ENCODE measurements at regions not wholly inside any gene's neighbourhood (a gene's known extent, or its start where the extent isn't known, plus 50 kb on each side); places are given as distances from the start of the nearest gene placed in this dataset.
"Not testable (repeated sequence)": the region's sequence is repeated elsewhere in the genome, so short reads cannot be mapped to it uniquely, and the experiment has no call there.

DNA sequence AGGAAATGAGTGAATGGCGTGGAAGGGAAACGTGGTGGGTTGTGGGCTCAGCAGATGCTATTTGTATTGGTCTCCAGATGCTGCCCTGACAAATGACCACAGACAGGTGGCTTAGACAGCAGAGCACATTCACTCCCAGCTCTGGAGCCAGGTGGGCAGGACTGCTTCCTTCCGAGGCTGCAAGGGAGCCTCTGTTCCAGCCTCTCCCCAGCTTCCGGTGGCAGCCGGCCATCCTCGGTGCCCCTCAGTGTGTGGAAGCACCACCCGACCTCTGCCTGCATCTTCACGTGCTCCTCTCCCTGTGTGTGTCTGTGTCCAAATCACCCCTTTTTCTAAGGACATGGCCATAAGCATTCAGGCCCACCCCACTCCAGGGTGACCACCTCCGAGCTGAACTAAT, 105.1 kb downstream of the SOX1 start:
- Histone ChIP-seq H3K36me3 (no peaks in the 10 kb centered on the region), H3K9me3 (no peaks in the 10 kb centered on the region), H3K27me3 (no peaks in the 10 kb centered on the region), H3K27ac (no peak overlapping the region), H3K4me1 (peaks cover 4 to 5% of the 10 kb centered on the region in 2 donors), H3K4me3 (replicated peaks in 1 of 3) (no peak overlapping the region)
- no peak for DNase-seq
- 78 to 88% methylated on average over 9 of the region's 9 CpGs for WGBS, 2 donors
- intact Hi-C loops (cut with DNase I): no loop called here
- no peak for TF ChIP-seq POLR2A (IDR thresholded peaks at IDR 0.05)
- TF ChIP-seq, protein P1, sequence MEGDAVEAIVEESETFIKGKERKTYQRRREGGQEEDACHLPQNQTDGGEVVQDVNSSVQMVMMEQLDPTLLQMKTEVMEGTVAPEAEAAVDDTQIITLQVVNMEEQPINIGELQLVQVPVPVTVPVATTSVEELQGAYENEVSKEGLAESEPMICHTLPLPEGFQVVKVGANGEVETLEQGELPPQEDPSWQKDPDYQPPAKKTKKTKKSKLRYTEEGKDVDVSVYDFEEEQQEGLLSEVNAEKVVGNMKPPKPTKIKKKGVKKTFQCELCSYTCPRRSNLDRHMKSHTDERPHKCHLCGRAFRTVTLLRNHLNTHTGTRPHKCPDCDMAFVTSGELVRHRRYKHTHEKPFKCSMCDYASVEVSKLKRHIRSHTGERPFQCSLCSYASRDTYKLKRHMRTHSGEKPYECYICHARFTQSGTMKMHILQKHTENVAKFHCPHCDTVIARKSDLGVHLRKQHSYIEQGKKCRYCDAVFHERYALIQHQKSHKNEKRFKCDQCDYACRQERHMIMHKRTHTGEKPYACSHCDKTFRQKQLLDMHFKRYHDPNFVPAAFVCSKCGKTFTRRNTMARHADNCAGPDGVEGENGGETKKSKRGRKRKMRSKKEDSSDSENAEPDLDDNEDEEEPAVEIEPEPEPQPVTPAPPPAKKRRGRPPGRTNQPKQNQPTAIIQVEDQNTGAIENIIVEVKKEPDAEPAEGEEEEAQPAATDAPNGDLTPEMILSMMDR (IDR thresholded peaks at IDR 0.05): no peak

DNA sequence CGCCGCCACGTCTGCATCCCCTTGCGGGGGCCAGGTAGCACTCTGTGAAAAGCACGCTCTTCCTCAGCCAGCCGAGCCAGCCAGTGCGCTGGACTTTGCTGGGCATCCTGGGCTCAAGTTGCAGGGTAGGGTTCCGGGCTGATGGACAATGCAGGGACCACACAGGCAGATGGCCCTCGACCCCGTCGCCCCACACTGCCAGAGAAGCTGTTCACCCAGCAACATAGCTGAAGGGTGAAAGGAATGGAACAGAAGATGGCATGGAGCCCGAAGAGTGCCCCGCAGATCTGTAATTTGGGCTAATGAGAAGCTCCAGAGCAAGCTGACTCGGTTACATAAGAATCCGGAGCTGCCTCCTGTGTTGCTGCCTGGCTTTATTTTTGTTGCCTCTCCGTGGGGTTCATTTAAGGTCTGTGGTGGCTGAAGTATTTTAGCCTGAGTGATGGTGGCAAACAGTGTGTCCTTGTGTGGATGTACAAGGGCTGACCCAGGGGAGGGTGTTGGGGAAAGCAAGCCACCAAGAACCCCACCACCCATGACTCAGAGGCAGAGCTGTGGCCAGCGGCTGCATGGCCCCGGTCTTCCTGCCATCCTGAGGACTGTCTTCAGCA, 105.8 kb downstream of the SOX1 start:
- H3K9me3 ChIP-seq: no peaks in the 10 kb centered on the region
- intact Hi-C loops (cut with DNase I): no loop called here
- DNase-seq: no peak
- H3K4me3 ChIP-seq (replicated peaks in 1 of 3): no peak overlapping the region
- 83 to 85% methylated on average over 18 of the region's 18 CpGs for WGBS, 2 donors
- H3K27ac ChIP-seq: no peak overlapping the region
- TF ChIP-seq, protein P1 (IDR thresholded peaks at IDR 0.05): no peak
- no peak for TF ChIP-seq POLR2A (IDR thresholded peaks at IDR 0.05)
- no peaks in the 10 kb centered on the region for H3K36me3 ChIP-seq
- no peaks in the 10 kb centered on the region for H3K27me3 ChIP-seq
- H3K4me1 ChIP-seq: peaks cover 4 to 5% of the 10 kb centered on the region in 2 donors

DNA sequence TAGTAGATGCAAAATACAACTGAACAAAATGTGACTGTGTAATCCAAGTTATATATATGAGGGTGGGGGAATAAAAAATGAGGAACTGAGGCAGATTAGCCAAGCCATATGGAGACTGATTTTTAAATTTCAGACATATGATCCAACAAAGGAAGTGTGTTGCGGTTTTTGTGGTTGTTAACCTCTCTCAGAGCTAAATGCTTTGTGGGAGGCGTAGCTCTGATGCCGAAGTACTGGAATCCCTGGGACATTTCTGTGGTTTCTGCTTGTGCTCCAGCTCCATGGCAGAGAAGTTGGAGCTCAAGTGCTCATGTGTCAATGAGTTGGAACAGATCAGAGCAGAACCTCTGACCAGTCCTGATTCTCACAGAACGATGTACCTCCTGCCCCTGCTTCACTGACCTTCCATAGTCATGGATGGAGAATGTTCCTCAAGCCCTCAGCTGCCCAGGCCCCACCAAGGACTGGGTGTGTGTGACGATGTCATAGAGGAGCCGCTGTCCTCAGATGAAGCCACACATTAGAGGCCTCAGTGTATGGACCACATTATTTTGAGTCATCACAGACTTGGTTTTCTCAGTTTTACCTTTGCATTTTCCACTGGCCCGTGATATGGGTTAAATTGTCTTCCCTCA, 107.6 kb downstream of the SOX1 start:
- intact Hi-C loops (cut with DNase I): no loop called here
- Histone ChIP-seq H3K36me3 (no peaks in the 10 kb centered on the region), H3K27me3 (no peaks in the 10 kb centered on the region), H3K9me3 (no peaks in the 10 kb centered on the region), H3K4me1 (no peaks in the 10 kb centered on the region), H3K27ac (no peak overlapping the region), H3K4me3 (replicated peaks in 1 of 3) (no peak overlapping the region)
- WGBS, 2 donors: 94% methylated on average over 7 of the region's 7 CpGs
- DNase-seq: no peak
- no peak for TF ChIP-seq POLR2A (IDR thresholded peaks at IDR 0.05)
- TF ChIP-seq, protein P1 (IDR thresholded peaks at IDR 0.05): no peak

DNA sequence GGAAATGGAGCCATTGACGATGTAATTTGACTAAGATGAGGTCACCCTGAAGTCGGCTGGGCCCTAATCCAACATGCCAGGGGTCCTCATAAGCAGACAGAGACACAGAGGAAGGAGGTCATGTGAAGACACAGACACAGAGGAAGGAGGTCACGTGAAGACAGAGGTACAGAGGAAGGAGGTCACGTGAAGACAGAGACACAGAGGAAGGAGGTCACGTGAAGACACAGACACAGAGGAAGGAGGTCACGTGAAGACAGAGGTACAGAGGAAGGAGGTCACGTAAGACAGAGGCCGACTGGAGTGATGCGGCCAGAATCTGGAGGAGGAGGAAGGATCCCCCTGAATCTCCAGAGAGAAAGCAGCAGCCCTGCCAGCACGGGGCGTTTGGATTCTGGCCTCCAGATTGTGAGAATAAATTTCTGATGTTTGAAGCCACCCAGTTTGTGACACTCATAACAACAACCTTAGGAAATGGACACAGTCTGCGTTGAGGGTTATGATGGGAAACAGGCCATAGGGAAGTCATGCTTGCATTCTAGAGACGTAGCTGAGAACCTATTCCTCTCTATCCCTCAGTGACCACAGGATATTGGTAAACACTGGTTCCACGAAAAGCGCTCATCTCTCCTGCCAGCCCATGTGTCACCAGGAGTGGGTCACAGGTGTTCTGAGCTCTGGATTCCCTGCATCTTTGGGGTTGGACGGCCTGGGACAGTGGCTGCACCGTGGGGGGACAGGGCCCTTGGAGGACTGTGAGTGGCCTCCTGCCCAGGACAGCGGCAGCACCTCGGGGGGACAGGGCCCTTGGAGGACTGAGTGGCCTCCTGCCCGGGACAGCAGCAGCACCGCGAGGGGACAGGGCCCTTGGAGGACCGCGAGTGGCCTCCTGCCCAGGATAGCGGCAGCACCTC, 108.5 kb downstream of the SOX1 start:
- Histone ChIP-seq H3K36me3 (no peaks in the 10 kb centered on the region), H3K4me3 (replicated peaks in 1 of 3) (no peak overlapping the region), H3K9me3 (no peaks in the 10 kb centered on the region), H3K27ac (no peak overlapping the region), H3K27me3 (no peaks in the 10 kb centered on the region), H3K4me1 (no peaks in the 10 kb centered on the region)
- no peak for DNase-seq
- intact Hi-C loops (cut with DNase I): no loop called here
- no peak for TF ChIP-seq POLR2A (IDR thresholded peaks at IDR 0.05)
- TF ChIP-seq, protein P1 (IDR thresholded peaks at IDR 0.05): no peak
- WGBS, 2 donors: 90% methylated on average over 20 to 22 of the region's 25 CpGs

DNA sequence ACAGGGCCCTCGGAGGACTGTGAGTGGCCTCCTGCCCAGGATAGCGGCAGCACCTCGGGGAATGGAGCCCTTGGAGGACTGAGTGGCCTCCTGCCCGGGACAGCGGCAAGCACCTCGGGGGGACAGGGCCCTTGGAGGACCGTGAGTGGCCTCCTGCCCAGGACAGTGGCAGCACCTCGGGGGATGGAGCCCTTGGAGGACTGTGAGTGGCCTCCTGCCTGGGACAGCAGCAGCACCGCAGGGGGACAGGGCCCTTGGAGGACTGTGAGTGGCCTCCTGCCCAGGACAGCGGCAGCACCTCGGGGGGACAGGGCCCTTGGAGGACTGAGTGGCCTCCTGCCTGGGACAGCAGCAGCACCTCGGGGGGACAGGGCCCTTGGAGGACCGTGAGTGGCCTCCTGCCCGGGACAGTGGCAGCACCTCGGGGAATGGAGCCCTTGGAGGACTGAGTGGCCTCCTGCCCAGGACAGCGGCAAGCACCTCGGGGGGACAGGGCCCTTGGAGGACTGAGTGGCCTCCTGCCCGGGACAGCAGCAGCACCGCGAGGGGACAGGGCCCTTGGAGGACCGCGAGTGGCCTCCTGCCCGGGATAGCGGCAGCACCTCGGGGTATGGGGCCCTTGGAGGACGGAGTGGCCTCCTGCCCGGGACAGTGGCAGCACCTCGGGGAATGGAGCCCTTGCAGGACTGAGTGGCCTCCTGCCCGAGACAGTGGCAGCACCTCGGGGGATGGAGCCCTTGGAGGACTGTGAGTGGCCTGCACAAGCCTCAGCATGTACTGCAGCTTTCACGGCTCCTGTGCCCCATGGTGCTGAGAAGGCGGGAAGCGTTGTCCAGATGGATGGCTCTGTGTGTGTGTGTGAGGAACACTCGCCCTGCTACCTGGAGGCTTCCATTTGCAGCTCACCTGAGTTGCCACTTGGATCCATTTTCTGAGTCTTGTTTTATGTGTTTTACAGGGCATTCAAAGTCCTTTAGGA, 109.5 kb downstream of the SOX1 start:
- WGBS, 2 donors: 79 to 89% methylated on average over 11 to 27 of the region's 34 CpGs

More for the DNA sequence above, 109.5 kb downstream of the SOX1 start:
- H3K4me1 ChIP-seq; intact Hi-C loops (cut with DNase I); H3K4me3 ChIP-seq (replicated peaks in 1 of 3); H3K36me3 ChIP-seq; H3K9me3 ChIP-seq; H3K27ac ChIP-seq; DNase-seq; H3K27me3 ChIP-seq: not testable (repeated sequence)

All from thyroid gland (tissue), 4 donors.